Astrocyte (in vitro differentiated cells and primary cell): ENCODE measurements at regions not wholly inside any gene's neighbourhood (a gene's known extent, or its start where the extent isn't known, plus 50 kb on each side); places are given as distances from the start of the nearest gene placed in this dataset.
A peak's percentile ranks its signal among the peaks of the same experiment; 100 is the strongest.

ENCODE experiments used
- DNase-seq: peaks from one replicate; pipeline ENCODE4 v3.0.0-alpha.2; 2010; ENCODE audit warnings: low read depth
- FAIRE-seq: peaks from 2 replicates; lab custom pipeline; 2011; peaks lifted over from hg19 to GRCh38; lab: Jason Lieb, UNC
- H2AFZ ChIP-seq: 2 replicates; pipeline ENCODE4 v1.6.0; 2012; ENCODE audit warnings: low read depth, low read length, inconsistent platforms
- H3K27ac ChIP-seq: 2 replicates; pipeline ENCODE4 v1.5.1; 2011; ENCODE audit warnings: low read depth, low read length, inconsistent platforms
- H3K27me3 ChIP-seq: 2 replicates; pipeline ENCODE4 v1.6.0; 2011; ENCODE audit warnings: low read length, inconsistent platforms; ENCODE audit not compliant: insufficient read depth
- H3K36me3 ChIP-seq: 2 replicates; pipeline ENCODE4 v1.5.1; 2011; ENCODE audit warnings: low read length, inconsistent platforms; ENCODE audit not compliant: insufficient read depth
- H3K4me1 ChIP-seq: 2 replicates; pipeline ENCODE4 v1.5.1; 2011; ENCODE audit warnings: low read length, inconsistent platforms; ENCODE audit not compliant: insufficient read depth
- H3K4me2 ChIP-seq: 2 replicates; pipeline ENCODE4 v1.6.0; 2012; ENCODE audit warnings: low read length, inconsistent platforms
- H3K4me3 ChIP-seq: 2 replicates; pipeline ENCODE4 v1.5.1; 2011; ENCODE audit warnings: low read depth, mild to moderate bottlenecking, low read length, inconsistent platforms; ENCODE audit not compliant: insufficient read depth
- H3K79me2 ChIP-seq: 2 replicates; pipeline ENCODE4 v1.6.0; 2012; ENCODE audit warnings: mild to moderate bottlenecking, low read length, inconsistent platforms; ENCODE audit not compliant: insufficient read depth
- H3K9ac ChIP-seq: 2 replicates; pipeline ENCODE4 v1.6.0; 2012; ENCODE audit warnings: mild to moderate bottlenecking, low read length, inconsistent platforms
- H3K9me3 ChIP-seq: 2 replicates; pipeline ENCODE4 v1.5.1; 2012; ENCODE audit warnings: low read depth, mild to moderate bottlenecking, low read length, inconsistent platforms; ENCODE audit not compliant: insufficient read depth
- H4K20me1 ChIP-seq: 2 replicates; pipeline ENCODE4 v1.6.0; 2012; ENCODE audit warnings: low read length, inconsistent platforms; ENCODE audit not compliant: insufficient read depth
- H3K27ac Mint-ChIP-seq: one replicate; pipeline ENCODE4 v1.8.0; 2021; ENCODE audit warnings: mild to moderate bottlenecking, mixed read lengths; ENCODE audit not compliant: unreplicated experiment
- H3K27me3 Mint-ChIP-seq: one replicate; pipeline ENCODE4 v1.8.0; 2021; ENCODE audit warnings: low read depth, mixed read lengths; ENCODE audit not compliant: unreplicated experiment
- H3K36me3 Mint-ChIP-seq: one replicate; pipeline ENCODE4 v1.8.0; 2021; ENCODE audit warnings: low read depth, mixed read lengths; ENCODE audit not compliant: unreplicated experiment
- H3K4me1 Mint-ChIP-seq: one replicate; pipeline ENCODE4 v1.8.0; 2021; ENCODE audit warnings: low read depth, mixed read lengths; ENCODE audit not compliant: unreplicated experiment
- H3K4me3 Mint-ChIP-seq: one replicate; pipeline ENCODE4 v1.8.0; 2021; ENCODE audit warnings: mild to moderate bottlenecking, moderate library complexity, mixed read lengths; ENCODE audit not compliant: unreplicated experiment
- H3K9me3 Mint-ChIP-seq: one replicate; pipeline ENCODE4 v1.8.0; 2021; ENCODE audit warnings: mild to moderate bottlenecking, mixed read lengths; ENCODE audit not compliant: unreplicated experiment
- EZH2 ChIP-seq: IDR thresholded peaks from 2 replicates; pipeline ENCODE4 v1.6.1; 2012; ENCODE audit warnings: mild to moderate bottlenecking, low read length, inconsistent platforms; ENCODE audit not compliant: insufficient read depth
- TF ChIP-seq, protein P1 (sequence below): IDR thresholded peaks from 2 replicates; pipeline ENCODE4 v1.5.1; 2011; ENCODE audit warnings: low read depth, mild to moderate bottlenecking, inconsistent platforms, low read length, moderate library complexity; ENCODE audit not compliant: insufficient read depth

DNA sequence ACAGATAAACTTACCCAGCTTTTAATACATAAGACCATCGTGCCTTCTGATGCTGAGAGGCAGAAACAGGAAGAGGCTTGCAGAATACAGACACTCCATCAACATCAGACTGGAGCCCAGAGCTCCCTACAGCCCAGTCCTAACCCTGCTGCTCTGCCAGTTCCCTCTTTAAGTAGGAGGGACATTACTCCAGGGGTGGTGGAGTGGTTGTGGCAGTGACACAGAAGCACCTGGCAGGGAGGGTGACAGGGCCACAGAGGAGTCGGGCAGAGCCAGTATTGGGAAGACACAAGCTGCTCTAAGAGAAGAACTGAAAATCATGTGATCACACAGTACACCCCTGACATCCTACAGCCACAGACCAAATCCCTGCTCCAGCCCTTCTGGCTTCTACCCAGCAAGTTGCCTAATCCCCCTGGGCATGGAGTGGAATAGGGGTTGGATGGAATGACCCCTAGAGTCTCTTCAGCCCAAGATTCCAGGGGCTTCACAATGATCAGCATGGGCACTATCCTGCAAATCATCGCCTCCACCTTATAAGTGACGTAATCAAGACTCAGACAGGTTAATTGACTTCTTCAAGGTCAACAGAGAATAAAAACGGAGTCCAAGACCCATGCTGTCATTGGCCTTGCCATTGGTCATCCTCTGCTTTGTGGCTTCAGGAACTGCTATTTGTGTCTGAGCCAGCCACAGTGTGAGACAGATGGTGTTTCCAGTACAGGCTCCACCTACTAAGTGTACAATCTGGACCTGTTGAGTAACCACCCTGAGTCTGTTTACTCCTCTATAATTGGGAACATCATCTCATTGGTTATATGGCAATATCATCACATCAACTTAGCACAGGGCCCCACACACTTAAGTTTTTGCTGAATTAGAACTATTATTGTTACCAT, 61.1 kb upstream of the ZMIZ1 start:
- peak overlapping the region; percentile 7 for H3K27ac Mint-ChIP-seq
- H3K9me3 Mint-ChIP-seq: peaks cover 4% of the 10 kb centered on the region

DNA sequence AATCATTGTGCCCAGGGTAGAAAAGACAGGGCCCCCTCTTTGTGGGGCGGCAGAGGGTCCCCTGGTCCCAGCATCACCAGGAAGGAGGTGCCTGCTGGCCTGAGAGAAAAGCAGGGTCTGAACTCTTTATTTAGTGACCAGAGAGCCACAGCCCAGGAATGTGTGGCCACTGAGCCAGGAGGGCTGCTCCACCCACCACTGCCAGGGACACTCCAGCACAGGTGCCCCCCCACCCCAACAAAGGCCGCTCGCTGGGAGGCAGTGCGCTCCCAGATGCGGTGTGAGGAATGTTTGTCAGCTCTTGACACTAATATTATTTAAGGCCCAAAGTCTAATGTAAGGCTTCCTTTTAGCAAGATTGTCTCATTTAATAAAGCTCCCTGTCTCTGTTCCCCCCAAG, 59.6 kb upstream of the ZMIZ1 start:
- no peak for FAIRE-seq
- Histone ChIP-seq H3K9me3 (no peaks in the 10 kb centered on the region), H3K27me3 (peaks cover 23% of the 10 kb centered on the region), H3K36me3 (no peaks in the 10 kb centered on the region), H4K20me1 (no peaks in the 10 kb centered on the region), H3K4me3 (no peak overlapping the region), H3K79me2 (no peaks in the 10 kb centered on the region), H3K9ac (no peak overlapping the region), H3K27ac (no peak overlapping the region), H3K4me2 (no peak overlapping the region), H2AFZ (no peak overlapping the region), H3K4me1 (no peaks in the 10 kb centered on the region)
- H3K36me3 Mint-ChIP-seq: no peaks in the 10 kb centered on the region
- H3K27ac Mint-ChIP-seq: no peak overlapping the region
- no peaks in the 10 kb centered on the region for H3K4me1 Mint-ChIP-seq
- peaks cover 4% of the 10 kb centered on the region for H3K9me3 Mint-ChIP-seq
- H3K27me3 Mint-ChIP-seq: peaks cover 91% of the 10 kb centered on the region
- TF ChIP-seq, protein P1, sequence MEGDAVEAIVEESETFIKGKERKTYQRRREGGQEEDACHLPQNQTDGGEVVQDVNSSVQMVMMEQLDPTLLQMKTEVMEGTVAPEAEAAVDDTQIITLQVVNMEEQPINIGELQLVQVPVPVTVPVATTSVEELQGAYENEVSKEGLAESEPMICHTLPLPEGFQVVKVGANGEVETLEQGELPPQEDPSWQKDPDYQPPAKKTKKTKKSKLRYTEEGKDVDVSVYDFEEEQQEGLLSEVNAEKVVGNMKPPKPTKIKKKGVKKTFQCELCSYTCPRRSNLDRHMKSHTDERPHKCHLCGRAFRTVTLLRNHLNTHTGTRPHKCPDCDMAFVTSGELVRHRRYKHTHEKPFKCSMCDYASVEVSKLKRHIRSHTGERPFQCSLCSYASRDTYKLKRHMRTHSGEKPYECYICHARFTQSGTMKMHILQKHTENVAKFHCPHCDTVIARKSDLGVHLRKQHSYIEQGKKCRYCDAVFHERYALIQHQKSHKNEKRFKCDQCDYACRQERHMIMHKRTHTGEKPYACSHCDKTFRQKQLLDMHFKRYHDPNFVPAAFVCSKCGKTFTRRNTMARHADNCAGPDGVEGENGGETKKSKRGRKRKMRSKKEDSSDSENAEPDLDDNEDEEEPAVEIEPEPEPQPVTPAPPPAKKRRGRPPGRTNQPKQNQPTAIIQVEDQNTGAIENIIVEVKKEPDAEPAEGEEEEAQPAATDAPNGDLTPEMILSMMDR: no peak
- TF ChIP-seq EZH2: no peak
- H3K4me3 Mint-ChIP-seq: no peak overlapping the region
- no peak for DNase-seq

More for the DNA sequence above, 61.1 kb upstream of the ZMIZ1 start:
- no peak overlapping the region for H3K4me3 Mint-ChIP-seq
- Histone ChIP-seq H3K4me2 (no peak overlapping the region), H3K4me1 (no peaks in the 10 kb centered on the region), H3K27me3 (peaks cover 22% of the 10 kb centered on the region), H3K4me3 (no peak overlapping the region), H2AFZ (no peak overlapping the region), H3K36me3 (no peaks in the 10 kb centered on the region), H3K9ac (no peak overlapping the region), H3K79me2 (no peaks in the 10 kb centered on the region), H3K27ac (no peak overlapping the region), H3K9me3 (no peaks in the 10 kb centered on the region), H4K20me1 (no peaks in the 10 kb centered on the region)
- H3K4me1 Mint-ChIP-seq: no peaks in the 10 kb centered on the region
- FAIRE-seq (no peak), DNase-seq (no peak)
- peaks cover 88% of the 10 kb centered on the region for H3K27me3 Mint-ChIP-seq
- H3K36me3 Mint-ChIP-seq: no peaks in the 10 kb centered on the region
- no peak for TF ChIP-seq EZH2
- TF ChIP-seq, protein P1: no peak

DNA sequence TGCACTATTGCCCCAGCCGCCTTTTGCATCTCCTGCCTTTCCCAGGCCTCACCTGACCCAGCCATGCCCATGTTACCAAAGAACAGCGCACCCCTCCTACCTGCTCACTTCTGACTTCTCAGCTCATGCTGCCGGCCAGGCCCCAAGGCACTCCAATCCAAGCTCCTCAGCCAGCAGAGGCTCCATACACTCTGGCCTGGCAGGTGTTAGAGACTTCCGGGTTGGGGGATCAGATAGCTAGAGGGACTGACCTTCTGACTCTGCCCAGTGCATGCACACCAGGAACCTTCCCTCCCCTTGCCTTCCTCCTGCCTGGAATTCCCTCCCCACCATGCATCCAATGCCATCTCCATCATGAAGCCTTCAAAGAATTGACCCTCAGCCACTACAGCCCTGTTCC, 56.2 kb upstream of the ZMIZ1 start:
- Histone ChIP-seq H3K79me2 (no peaks in the 10 kb centered on the region), H3K4me3 (no peak overlapping the region), H3K9me3 (no peaks in the 10 kb centered on the region), H3K4me1 (no peaks in the 10 kb centered on the region), H3K27ac (no peak overlapping the region), H2AFZ (no peak overlapping the region), H3K36me3 (no peaks in the 10 kb centered on the region), H3K27me3 (peaks cover 18% of the 10 kb centered on the region), H3K9ac (no peak overlapping the region), H3K4me2 (no peak overlapping the region), H4K20me1 (no peaks in the 10 kb centered on the region)
- Mint-ChIP-seq H3K9me3 (peaks cover 3% of the 10 kb centered on the region), H3K36me3 (peaks cover 3% of the 10 kb centered on the region), H3K4me1 (no peaks in the 10 kb centered on the region), H3K27ac (no peak overlapping the region), H3K27me3 (peaks cover 85% of the 10 kb centered on the region), H3K4me3 (no peak overlapping the region)
- DNase-seq (no peak), FAIRE-seq (no peak)
- no peak for TF ChIP-seq EZH2
- TF ChIP-seq, protein P1: no peak
